ENCODE measurements at regions not wholly inside any gene's neighbourhood (a gene's known extent, or its start where the extent isn't known, plus 50 kb on each side); places are given as distances from the start of the nearest gene placed in this dataset.

- TF ChIP-seq, protein P1, sequence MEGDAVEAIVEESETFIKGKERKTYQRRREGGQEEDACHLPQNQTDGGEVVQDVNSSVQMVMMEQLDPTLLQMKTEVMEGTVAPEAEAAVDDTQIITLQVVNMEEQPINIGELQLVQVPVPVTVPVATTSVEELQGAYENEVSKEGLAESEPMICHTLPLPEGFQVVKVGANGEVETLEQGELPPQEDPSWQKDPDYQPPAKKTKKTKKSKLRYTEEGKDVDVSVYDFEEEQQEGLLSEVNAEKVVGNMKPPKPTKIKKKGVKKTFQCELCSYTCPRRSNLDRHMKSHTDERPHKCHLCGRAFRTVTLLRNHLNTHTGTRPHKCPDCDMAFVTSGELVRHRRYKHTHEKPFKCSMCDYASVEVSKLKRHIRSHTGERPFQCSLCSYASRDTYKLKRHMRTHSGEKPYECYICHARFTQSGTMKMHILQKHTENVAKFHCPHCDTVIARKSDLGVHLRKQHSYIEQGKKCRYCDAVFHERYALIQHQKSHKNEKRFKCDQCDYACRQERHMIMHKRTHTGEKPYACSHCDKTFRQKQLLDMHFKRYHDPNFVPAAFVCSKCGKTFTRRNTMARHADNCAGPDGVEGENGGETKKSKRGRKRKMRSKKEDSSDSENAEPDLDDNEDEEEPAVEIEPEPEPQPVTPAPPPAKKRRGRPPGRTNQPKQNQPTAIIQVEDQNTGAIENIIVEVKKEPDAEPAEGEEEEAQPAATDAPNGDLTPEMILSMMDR (IDR thresholded peaks at IDR 0.05), result no peak
- no peak for TF ChIP-seq EP300 (IDR thresholded peaks at IDR 0.05)
Observed at GRCh38 chr20:12173347-12174012, 255.8 kb downstream of the BTBD3 start.

Measured in tibial nerve (tissue), 4 donors.